Right lobe of liver (tissue), 6 donors: ENCODE measurements at regions not wholly inside any gene's neighbourhood (a gene's known extent, or its start where the extent isn't known, plus 50 kb on each side); places are given as distances from the start of the nearest gene placed in this dataset.
A peak's percentile ranks its signal among the peaks of the same experiment; 100 is the strongest.

Experiments
- ATAC-seq, 4 donors: fragments of 200-7000 bp; cut with Tn5 transposase; one replicate each; pipeline ENCODE4 v1.9.1; 2020; ENCODE audit warnings: mild to moderate bottlenecking in 4 of 4, moderate library complexity in 4 of 4
- DNase-seq, 3 donors: peaks; one replicate each; pipeline ENCODE4 v3.0.0-alpha.2; 2020
- H3K27ac ChIP-seq, 3 donors: fragments of 200-600 bp; one replicate each; pipeline ENCODE4 v1.8.0; 2022
- H3K27me3 ChIP-seq, 2 donors: fragments of 200-600 bp; one replicate each; pipeline ENCODE4 v1.8.0; 2022
- H3K36me3 ChIP-seq, 4 donors: fragments of 200-600 bp; sonication (generic) in 1 of 4; one replicate each; pipeline versions ENCODE4 v1.5.1 to v1.8.0; 2017 to 2022; ENCODE audit warnings: control low read depth in 1 of 4
- H3K4me1 ChIP-seq, 4 donors: fragments of 200-600 bp; sonication (generic) in 1 of 4; one replicate each; pipeline versions ENCODE4 v1.5.1 to v1.8.0; 2017 to 2022; ENCODE audit warnings: control low read depth in 1 of 4
- H3K4me3 ChIP-seq, 3 donors: fragments of 200-600 bp; one replicate each; pipeline ENCODE4 v1.8.0; 2022
- H3K9me3 ChIP-seq, 4 donors: fragments of 200-600 bp; sonication (generic) in 1 of 4; one replicate each; pipeline versions ENCODE4 v1.5.1 to v1.8.0; 2017 to 2022; ENCODE audit warnings: control low read depth in 1 of 4
- POLR2A ChIP-seq: fragments of 450-650 bp; IDR thresholded peaks from one replicate; pipeline ENCODE4 v1.6.1; 2017; ENCODE audit warnings: antibody characterized with exemption, mild to moderate bottlenecking
- whole genome bisulfite sequencing: methylation state at CpG from one replicate; pipeline ENCODE4 v1.1.6; 2018; ENCODE audit warnings: low coverage, low lambda C conversion rate; ENCODE audit not compliant: insufficient coverage; ENCODE audit errors: missing lambda C conversion rate; 5-methylcytosine and 5-hydroxymethylcytosine counted together
- intact Hi-C, 2 donors: fragments of 100-400 bp; cut with DNase I; formaldehyde crosslinking; loops; one replicate each; pipeline versions ENCODE4 v1.11.2 to v1.14.1; 2022
- TF ChIP-seq, protein P1 (sequence below), 4 donors: fragments of 200-600 bp in 3 of 4; fragments of 450-650 bp in 1 of 4; IDR thresholded peaks; one replicate each; pipeline versions ENCODE4 v1.5.1 to v1.8.0; 2016 to 2022; ENCODE audit warnings: antibody characterized with exemption in 4 of 4, mild to moderate bottlenecking in 2 of 4
- donor health status: DM: no; HTN: yes; CAD: no.
- donor health status: DM: no; HTN: no; CAD: no.
- donor health status: DM: no; HTN: no; CAD: no.
- donor health status: DM: no; HTN: yes; CAD: no.
- donor health status: DM: no; HTN: yes; CAD: no.

DNA sequence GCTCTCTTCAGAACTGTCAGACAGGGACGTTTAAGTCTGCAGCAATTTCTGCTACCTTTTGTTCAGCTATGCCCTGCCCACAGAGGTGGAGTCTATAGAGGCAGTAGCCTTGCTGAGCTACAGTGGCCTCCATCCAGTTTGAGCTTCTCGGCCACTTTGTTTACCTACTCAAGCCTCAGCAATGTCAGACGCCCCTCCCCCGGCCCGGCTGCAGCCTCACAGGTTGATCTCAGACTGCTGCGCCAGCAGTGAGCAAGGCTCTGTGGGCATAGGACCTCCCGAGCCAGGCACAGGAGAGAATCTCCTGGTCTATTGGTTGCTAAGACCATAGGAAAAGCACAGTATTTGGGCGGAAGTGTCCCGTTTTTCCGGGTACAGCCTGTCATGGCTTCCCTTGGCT is 89.9 kb upstream of the PDC start:
- DNase-seq (no peak), ATAC-seq (no peak)
- H3K27me3 ChIP-seq = no peaks in the 10 kb centered on the region
- H3K36me3 ChIP-seq = no peaks in the 10 kb centered on the region
- no peak overlapping the region for H3K27ac ChIP-seq
- H3K4me1 ChIP-seq = no peaks in the 10 kb centered on the region
- no peak overlapping the region for H3K4me3 ChIP-seq
- 72% methylated on average over 2 of the region's 10 CpGs for WGBS
- TF ChIP-seq, protein P1, sequence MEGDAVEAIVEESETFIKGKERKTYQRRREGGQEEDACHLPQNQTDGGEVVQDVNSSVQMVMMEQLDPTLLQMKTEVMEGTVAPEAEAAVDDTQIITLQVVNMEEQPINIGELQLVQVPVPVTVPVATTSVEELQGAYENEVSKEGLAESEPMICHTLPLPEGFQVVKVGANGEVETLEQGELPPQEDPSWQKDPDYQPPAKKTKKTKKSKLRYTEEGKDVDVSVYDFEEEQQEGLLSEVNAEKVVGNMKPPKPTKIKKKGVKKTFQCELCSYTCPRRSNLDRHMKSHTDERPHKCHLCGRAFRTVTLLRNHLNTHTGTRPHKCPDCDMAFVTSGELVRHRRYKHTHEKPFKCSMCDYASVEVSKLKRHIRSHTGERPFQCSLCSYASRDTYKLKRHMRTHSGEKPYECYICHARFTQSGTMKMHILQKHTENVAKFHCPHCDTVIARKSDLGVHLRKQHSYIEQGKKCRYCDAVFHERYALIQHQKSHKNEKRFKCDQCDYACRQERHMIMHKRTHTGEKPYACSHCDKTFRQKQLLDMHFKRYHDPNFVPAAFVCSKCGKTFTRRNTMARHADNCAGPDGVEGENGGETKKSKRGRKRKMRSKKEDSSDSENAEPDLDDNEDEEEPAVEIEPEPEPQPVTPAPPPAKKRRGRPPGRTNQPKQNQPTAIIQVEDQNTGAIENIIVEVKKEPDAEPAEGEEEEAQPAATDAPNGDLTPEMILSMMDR (IDR thresholded peaks at IDR 0.05) = no peak
- TF ChIP-seq POLR2A = no peak
- intact Hi-C loops = no loop called here
- no peaks in the 10 kb centered on the region for H3K9me3 ChIP-seq

DNA sequence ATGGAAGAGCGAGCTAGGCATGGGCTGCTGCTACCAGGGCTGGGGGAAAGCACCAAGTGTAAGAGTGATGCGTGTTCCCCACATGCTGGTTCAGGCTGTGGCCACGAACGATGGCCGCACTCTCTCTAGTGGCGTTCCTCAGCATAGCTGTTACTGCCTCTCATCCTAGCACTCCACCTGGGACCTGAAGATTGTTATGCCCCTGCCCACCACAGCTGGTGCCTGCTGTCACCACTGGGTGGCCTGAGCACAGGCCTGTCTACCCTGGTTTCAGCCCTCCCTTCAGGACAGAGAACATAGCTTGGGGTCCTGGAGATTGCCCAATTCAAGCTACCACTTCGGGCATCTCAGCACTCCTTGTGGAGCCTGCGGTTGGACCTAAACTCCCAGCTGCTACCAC is 80.1 kb upstream of the PDC start:
- no peaks in the 10 kb centered on the region for H3K36me3 ChIP-seq
- no peaks in the 10 kb centered on the region for H3K4me1 ChIP-seq
- no peaks in the 10 kb centered on the region for H3K27me3 ChIP-seq
- no peak overlapping the region for H3K4me3 ChIP-seq
- DNase-seq (no peak), ATAC-seq (peak in 1 of 4 donors; percentile 33)
- no CpG with 5 or more reads among the region's 8 CpGs for WGBS
- no peak overlapping the region for H3K27ac ChIP-seq
- TF ChIP-seq POLR2A = no peak
- TF ChIP-seq, protein P1 (IDR thresholded peaks at IDR 0.05) = no peak
- H3K9me3 ChIP-seq = no peaks in the 10 kb centered on the region
- intact Hi-C loops = no loop called here

DNA sequence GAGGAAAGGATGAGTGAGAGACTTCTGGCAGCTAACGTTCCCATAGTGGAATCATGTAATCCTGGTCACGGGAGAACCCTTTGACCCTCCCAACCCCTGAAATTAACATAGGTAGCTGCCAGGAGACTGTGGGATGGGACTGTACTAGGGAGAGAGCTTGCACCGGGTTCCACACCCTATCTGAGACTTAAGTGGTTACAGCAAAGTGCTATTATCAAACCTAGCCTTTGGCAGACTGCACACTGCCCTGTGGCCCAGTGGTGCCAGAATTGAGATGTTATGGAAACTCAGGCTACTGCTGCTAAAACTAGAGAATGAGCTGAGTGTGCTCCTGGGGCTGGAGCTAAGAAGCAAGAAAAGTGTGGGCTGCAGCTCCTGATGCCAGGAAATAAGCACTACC is 79.6 kb upstream of the PDC start:
- H3K27me3 ChIP-seq = no peaks in the 10 kb centered on the region

DNA sequence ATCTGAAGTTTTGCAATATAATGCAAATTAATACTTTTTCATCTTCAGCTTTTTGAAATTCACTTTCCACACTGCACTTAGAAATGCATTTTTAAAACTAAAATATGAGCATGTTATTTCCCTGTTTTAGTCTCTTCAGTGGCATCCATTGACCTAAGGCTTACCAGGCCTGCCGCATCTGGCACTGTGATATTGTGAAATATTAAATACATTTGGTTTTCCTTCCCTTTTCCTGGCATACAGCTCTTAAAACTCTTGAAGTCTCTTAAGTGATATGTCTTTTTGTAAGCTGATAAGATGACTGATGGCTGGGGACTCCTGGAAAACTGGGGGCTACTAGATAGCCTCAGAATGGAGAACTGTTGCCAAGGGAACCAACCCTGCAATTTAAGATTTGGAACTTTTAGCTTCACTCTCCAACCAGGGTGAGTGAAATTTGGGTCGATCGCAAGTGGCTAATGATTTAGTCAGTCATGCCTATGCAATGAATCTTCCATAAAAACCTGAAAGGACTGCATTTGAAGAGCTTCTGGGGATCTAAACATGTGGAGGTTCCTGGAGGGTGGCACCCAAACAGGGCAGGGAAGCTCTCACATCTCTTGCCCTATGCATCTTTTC is 75.5 kb upstream of the PDC start:
- H3K4me3 ChIP-seq = no peak overlapping the region
- intact Hi-C loops = no loop called here
- no peak for ATAC-seq
- WGBS = 73% methylated on average over 2 of the region's 3 CpGs
- H3K27ac ChIP-seq = no peak overlapping the region
- H3K27me3 ChIP-seq = no peaks in the 10 kb centered on the region
- no peaks in the 10 kb centered on the region for H3K36me3 ChIP-seq
- no peak for DNase-seq
- no peaks in the 10 kb centered on the region for H3K9me3 ChIP-seq
- H3K4me1 ChIP-seq = no peaks in the 10 kb centered on the region
- TF ChIP-seq POLR2A = no peak
- TF ChIP-seq, protein P1 (IDR thresholded peaks at IDR 0.05) = no peak

More for the DNA sequence above, 79.6 kb upstream of the PDC start:
- TF ChIP-seq, protein P1 (IDR thresholded peaks at IDR 0.05) = no peak
- no peak for TF ChIP-seq POLR2A
- Histone ChIP-seq H3K9me3 (no peaks in the 10 kb centered on the region), H3K4me3 (no peak overlapping the region), H3K27ac (no peak overlapping the region), H3K4me1 (no peaks in the 10 kb centered on the region), H3K36me3 (no peaks in the 10 kb centered on the region)
- intact Hi-C loops = no loop called here
- DNase-seq (no peak), ATAC-seq (no peak)
- WGBS = 80% methylated on average over 3 of the region's 3 CpGs
